GM23338 (cell line): ENCODE measurements at regions not wholly inside any gene's neighbourhood (a gene's known extent, or its start where the extent isn't known, plus 50 kb on each side); places are given as distances from the start of the nearest gene placed in this dataset.

Source experiments
- ATAC-seq: fragments of 200-7000 bp; cut with Tn5 transposase; 3 replicates; pipeline ENCODE4 v1.9.1; 2020
- DNase-seq: peaks from one replicate; pipeline ENCODE4 v3.0.0-alpha.2; 2015; ENCODE audit warnings: low spot score
- H2AFZ ChIP-seq: fragments of 200-600 bp; sonication (generic); 2 replicates; pipeline ENCODE4 v1.8.0; 2016; ENCODE audit warnings: antibody characterized with exemption, mild to moderate bottlenecking, moderate library complexity
- H3F3A ChIP-seq: fragments of 200-600 bp; sonication (generic); replicated peaks from 2 replicates; pipeline ENCODE4 v1.8.0; 2017; ENCODE audit warnings: antibody characterized with exemption, mixed run types, low read depth
- H3K27ac ChIP-seq: fragments of 200-600 bp; sonication (generic); 2 replicates; pipeline ENCODE4 v1.6.1; 2016; ENCODE audit warnings: low read depth
- H3K27me3 ChIP-seq: fragments of 200-600 bp; sonication (generic); 2 replicates; pipeline ENCODE4 v1.8.0; 2016; ENCODE audit warnings: mild to moderate bottlenecking, mixed run types, moderate library complexity; ENCODE audit not compliant: insufficient read depth
- H3K36me3 ChIP-seq: fragments of 200-600 bp; sonication (generic); 2 replicates; pipeline ENCODE4 v1.8.0; 2016; ENCODE audit warnings: mild to moderate bottlenecking; ENCODE audit not compliant: insufficient read depth
- H3K4me1 ChIP-seq: fragments of 200-600 bp; sonication (generic); 2 replicates; pipeline ENCODE4 v1.8.0; 2016; ENCODE audit warnings: mild to moderate bottlenecking, moderate library complexity; ENCODE audit not compliant: insufficient read depth
- H3K4me2 ChIP-seq: fragments of 200-600 bp; sonication (generic); 2 replicates; pipeline ENCODE4 v1.7.1; 2017; ENCODE audit warnings: mixed run types
- H3K4me3 ChIP-seq: fragments of 200-600 bp; sonication (generic); 2 replicates; pipeline ENCODE4 v1.6.1; 2016; ENCODE audit warnings: mixed run types
- H3K79me2 ChIP-seq: fragments of 200-600 bp; sonication (generic); replicated peaks from 2 replicates; pipeline ENCODE4 v1.8.0; 2017; ENCODE audit warnings: mild to moderate bottlenecking; ENCODE audit not compliant: insufficient read depth
- H3K9me2 ChIP-seq: fragments of 200-600 bp; sonication (generic); 2 replicates; pipeline ENCODE4 v1.8.0; 2017; ENCODE audit not compliant: insufficient read depth
- H4K20me1 ChIP-seq: fragments of 200-600 bp; sonication (generic); replicated peaks from 2 replicates; pipeline ENCODE4 v1.8.0; 2017; ENCODE audit warnings: mild to moderate bottlenecking; ENCODE audit not compliant: insufficient read depth
- H3K27ac Mint-ChIP-seq: 2 replicates; pipeline ENCODE4 v1.8.0; 2020; ENCODE audit warnings: inconsistent platforms, mild to moderate bottlenecking, moderate library complexity, mixed read lengths
- H3K27me3 Mint-ChIP-seq: 3 replicates; pipeline ENCODE4 v1.8.0; 2022; ENCODE audit warnings: low read depth, mild to moderate bottlenecking, moderate library complexity, mixed read lengths, inconsistent platforms; ENCODE audit not compliant: insufficient read depth, poor library complexity
- H3K36me3 Mint-ChIP-seq: 3 replicates; pipeline ENCODE4 v1.8.0; 2021; ENCODE audit warnings: low read depth, mild to moderate bottlenecking, inconsistent platforms, moderate library complexity, mixed read lengths
- H3K4me1 Mint-ChIP-seq: 3 replicates; pipeline ENCODE4 v1.8.0; 2020; ENCODE audit warnings: mild to moderate bottlenecking, inconsistent platforms, mixed read lengths
- H3K4me3 Mint-ChIP-seq: 3 replicates; pipeline ENCODE4 v1.8.0; 2021; ENCODE audit warnings: moderate library complexity, mild to moderate bottlenecking, inconsistent platforms, mixed read lengths
- H3K9me3 Mint-ChIP-seq: 3 replicates; pipeline ENCODE4 v1.8.0; 2020; ENCODE audit warnings: moderate library complexity, mild to moderate bottlenecking, inconsistent platforms, mixed read lengths
- CREB1 ChIP-seq: fragments of 250-450 bp; sonication (Bioruptor Pico); IDR thresholded peaks from 2 replicates; pipeline ENCODE4 v1.5.0; 2020; ENCODE audit warnings: low read depth, mild to moderate bottlenecking, moderate library complexity
- CTCF ChIP-seq, 2 experiments: fragments of 200-600 bp in 1 of 2; sonication (generic) in 1 of 2; conservative IDR thresholded peaks; 2 replicates each; pipeline versions ENCODE4 v1.5.1 to v1.6.1; 2016 to 2017; ENCODE audit warnings: antibody characterized with exemption in 2 of 2, low read depth in 2 of 2, mild to moderate bottlenecking in 2 of 2, moderate library complexity in 1 of 2
- ETS1 ChIP-seq: IDR thresholded peaks from 2 replicates; pipeline ENCODE4 v1.6.1; 2016; ENCODE audit warnings: antibody characterized with exemption
- EZH2 ChIP-seq: fragments of 200-600 bp; sonication (generic); IDR thresholded peaks from one replicate; pipeline ENCODE4 v1.8.0; 2017; ENCODE audit warnings: antibody characterized with exemption, mild to moderate bottlenecking, low read depth; ENCODE audit not compliant: unreplicated experiment
- EZH2phosphoT487 ChIP-seq: fragments of 200-600 bp; sonication (generic); IDR thresholded peaks from one replicate; pipeline ENCODE4 v1.8.1; 2018; ENCODE audit warnings: antibody characterized with exemption; ENCODE audit not compliant: unreplicated experiment
- JUNB ChIP-seq: IDR thresholded peaks from one replicate; pipeline ENCODE4 v1.6.1; 2016; ENCODE audit warnings: antibody characterized with exemption; ENCODE audit not compliant: unreplicated experiment
- NANOG ChIP-seq: IDR thresholded peaks from 2 replicates; pipeline ENCODE4 v1.6.1; 2016; ENCODE audit warnings: antibody characterized with exemption, borderline replicate concordance
- POLR2AphosphoS5 ChIP-seq: IDR thresholded peaks from 2 replicates; pipeline ENCODE4 v1.6.1; 2016; ENCODE audit warnings: antibody characterized with exemption, low read depth
- STAT1 ChIP-seq: IDR thresholded peaks from one replicate; pipeline ENCODE4 v1.6.1; 2016; ENCODE audit warnings: antibody characterized with exemption; ENCODE audit not compliant: unreplicated experiment
- ZNF114 ChIP-seq: fragments of 250-450 bp; sonication (Bioruptor Pico); IDR thresholded peaks from 2 replicates; pipeline ENCODE4 v1.5.0; 2020; ENCODE audit warnings: mild to moderate bottlenecking, moderate library complexity
- ZNF331 ChIP-seq: fragments of 250-450 bp; sonication (Bioruptor Pico); IDR thresholded peaks from 2 replicates; pipeline ENCODE4 v1.5.0; 2020; ENCODE audit warnings: low read depth, mild to moderate bottlenecking, moderate library complexity
- ZNF462 ChIP-seq: fragments of 250-450 bp; sonication (Bioruptor Pico); IDR thresholded peaks from 2 replicates; pipeline ENCODE4 v1.5.0; 2020; ENCODE audit warnings: mild to moderate bottlenecking, moderate library complexity
- TF ChIP-seq, protein P1 (sequence below): IDR thresholded peaks from one replicate; pipeline ENCODE4 v1.6.1; 2018; ENCODE audit warnings: antibody characterized with exemption; ENCODE audit not compliant: unreplicated experiment

- H3K27ac Mint-ChIP-seq = no peak overlapping the region
- Histone ChIP-seq H3K9me2 (peaks cover under 1% of the 10 kb centered on the region; the same call in 1 of the 2 replicates), H3K4me3 (no peak overlapping the region), H4K20me1 (no peaks in the 10 kb centered on the region), H3K79me2 (no peaks in the 10 kb centered on the region), H3K27ac (no peak overlapping the region), H3F3A (no peaks in the 10 kb centered on the region), H3K36me3 (no peaks in the 10 kb centered on the region), H3K4me2 (no peak overlapping the region), H3K27me3 (no peaks in the 10 kb centered on the region), H2AFZ (peak overlapping the region; percentile 88), H3K4me1 (no peaks in the 10 kb centered on the region)
- no peaks in the 10 kb centered on the region for H3K27me3 Mint-ChIP-seq
- TF ChIP-seq NANOG = no peak
- TF ChIP-seq, protein P1, sequence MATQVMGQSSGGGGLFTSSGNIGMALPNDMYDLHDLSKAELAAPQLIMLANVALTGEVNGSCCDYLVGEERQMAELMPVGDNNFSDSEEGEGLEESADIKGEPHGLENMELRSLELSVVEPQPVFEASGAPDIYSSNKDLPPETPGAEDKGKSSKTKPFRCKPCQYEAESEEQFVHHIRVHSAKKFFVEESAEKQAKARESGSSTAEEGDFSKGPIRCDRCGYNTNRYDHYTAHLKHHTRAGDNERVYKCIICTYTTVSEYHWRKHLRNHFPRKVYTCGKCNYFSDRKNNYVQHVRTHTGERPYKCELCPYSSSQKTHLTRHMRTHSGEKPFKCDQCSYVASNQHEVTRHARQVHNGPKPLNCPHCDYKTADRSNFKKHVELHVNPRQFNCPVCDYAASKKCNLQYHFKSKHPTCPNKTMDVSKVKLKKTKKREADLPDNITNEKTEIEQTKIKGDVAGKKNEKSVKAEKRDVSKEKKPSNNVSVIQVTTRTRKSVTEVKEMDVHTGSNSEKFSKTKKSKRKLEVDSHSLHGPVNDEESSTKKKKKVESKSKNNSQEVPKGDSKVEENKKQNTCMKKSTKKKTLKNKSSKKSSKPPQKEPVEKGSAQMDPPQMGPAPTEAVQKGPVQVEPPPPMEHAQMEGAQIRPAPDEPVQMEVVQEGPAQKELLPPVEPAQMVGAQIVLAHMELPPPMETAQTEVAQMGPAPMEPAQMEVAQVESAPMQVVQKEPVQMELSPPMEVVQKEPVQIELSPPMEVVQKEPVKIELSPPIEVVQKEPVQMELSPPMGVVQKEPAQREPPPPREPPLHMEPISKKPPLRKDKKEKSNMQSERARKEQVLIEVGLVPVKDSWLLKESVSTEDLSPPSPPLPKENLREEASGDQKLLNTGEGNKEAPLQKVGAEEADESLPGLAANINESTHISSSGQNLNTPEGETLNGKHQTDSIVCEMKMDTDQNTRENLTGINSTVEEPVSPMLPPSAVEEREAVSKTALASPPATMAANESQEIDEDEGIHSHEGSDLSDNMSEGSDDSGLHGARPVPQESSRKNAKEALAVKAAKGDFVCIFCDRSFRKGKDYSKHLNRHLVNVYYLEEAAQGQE = no peak
- no peak for TF ChIP-seq ETS1
- no peak for TF ChIP-seq ZNF331 (CRISPR knock-in tag)
- TF ChIP-seq ZNF462 (CRISPR knock-in tag) = no peak
- TF ChIP-seq JUNB = no peak
- TF ChIP-seq EZH2phosphoT487 = no peak
- no peak for TF ChIP-seq CTCF (conservative IDR thresholded peaks at IDR 0.05; ENCODE audit: low read depth in 2 of 2)
- TF ChIP-seq STAT1 = no peak
- no peak for TF ChIP-seq EZH2
- no peak for TF ChIP-seq CREB1 (CRISPR knock-in tag)
- TF ChIP-seq POLR2AphosphoS5 = no peak
- TF ChIP-seq ZNF114 (CRISPR knock-in tag) = no peak
- no peak overlapping the region for H3K4me3 Mint-ChIP-seq
- H3K36me3 Mint-ChIP-seq = peaks cover 14% of the 10 kb centered on the region; the same call in 2 of the 3 replicates
- DNase-seq (no peak), ATAC-seq (no peak)
- H3K9me3 Mint-ChIP-seq = peaks cover 23% of the 10 kb centered on the region
- no peaks in the 10 kb centered on the region for H3K4me1 Mint-ChIP-seq
These were observed 71.4 kb upstream of the UGT8 start for GRCh38 chr4:114527170-114527569.
